Erythroblast (primary cell): ENCODE measurements at regions not wholly inside any gene's neighbourhood (a gene's known extent, or its start where the extent isn't known, plus 50 kb on each side); places are given as distances from the start of the nearest gene placed in this dataset.
A peak's percentile ranks its signal among the peaks of the same experiment; 100 is the strongest.
"Not testable (repeated sequence)": the region's sequence is repeated elsewhere in the genome, so short reads cannot be mapped to it uniquely, and the experiment has no call there.

Experiments used
- DNase-seq, 2 experiments: peaks; one replicate each; lab custom pipeline; 2025; lab: John Stamatoyannopoulos, UW
- GATA1 ChIP-seq: IDR thresholded peaks from 2 replicates; pipeline ENCODE4 v1.6.1; 2011; ENCODE audit warnings: low read depth, mild to moderate bottlenecking, control low read depth, low read length, moderate library complexity
- POLR2A ChIP-seq: IDR thresholded peaks from 2 replicates; pipeline ENCODE4 v1.6.1; 2011; ENCODE audit warnings: mild to moderate bottlenecking, low read length

GRCh38 chr6:5906842-5907241 is 99.9 kb downstream of the NRN1 start:
- DNase-seq, result no peak
- TF ChIP-seq GATA1 (no peak), POLR2A (no peak)

DNA sequence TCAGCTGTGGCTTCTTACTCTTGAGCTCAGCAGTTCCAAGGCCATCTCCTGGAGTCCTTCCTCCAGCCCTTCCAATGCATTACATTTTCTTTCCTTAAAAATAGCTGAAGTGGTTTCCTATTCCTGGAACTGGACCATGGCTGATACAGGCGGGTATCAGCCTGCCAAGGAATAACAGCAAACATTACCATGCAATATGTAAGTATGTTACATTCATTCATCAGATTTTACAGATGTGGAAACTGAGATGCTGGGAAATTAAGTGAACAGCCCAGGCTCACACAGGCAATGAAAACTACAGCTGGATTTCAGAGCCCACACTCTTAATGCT is 100.4 kb downstream of the NRN1 start:
- DNase-seq, result no peak
- TF ChIP-seq GATA1 (no peak), POLR2A (no peak)

DNA sequence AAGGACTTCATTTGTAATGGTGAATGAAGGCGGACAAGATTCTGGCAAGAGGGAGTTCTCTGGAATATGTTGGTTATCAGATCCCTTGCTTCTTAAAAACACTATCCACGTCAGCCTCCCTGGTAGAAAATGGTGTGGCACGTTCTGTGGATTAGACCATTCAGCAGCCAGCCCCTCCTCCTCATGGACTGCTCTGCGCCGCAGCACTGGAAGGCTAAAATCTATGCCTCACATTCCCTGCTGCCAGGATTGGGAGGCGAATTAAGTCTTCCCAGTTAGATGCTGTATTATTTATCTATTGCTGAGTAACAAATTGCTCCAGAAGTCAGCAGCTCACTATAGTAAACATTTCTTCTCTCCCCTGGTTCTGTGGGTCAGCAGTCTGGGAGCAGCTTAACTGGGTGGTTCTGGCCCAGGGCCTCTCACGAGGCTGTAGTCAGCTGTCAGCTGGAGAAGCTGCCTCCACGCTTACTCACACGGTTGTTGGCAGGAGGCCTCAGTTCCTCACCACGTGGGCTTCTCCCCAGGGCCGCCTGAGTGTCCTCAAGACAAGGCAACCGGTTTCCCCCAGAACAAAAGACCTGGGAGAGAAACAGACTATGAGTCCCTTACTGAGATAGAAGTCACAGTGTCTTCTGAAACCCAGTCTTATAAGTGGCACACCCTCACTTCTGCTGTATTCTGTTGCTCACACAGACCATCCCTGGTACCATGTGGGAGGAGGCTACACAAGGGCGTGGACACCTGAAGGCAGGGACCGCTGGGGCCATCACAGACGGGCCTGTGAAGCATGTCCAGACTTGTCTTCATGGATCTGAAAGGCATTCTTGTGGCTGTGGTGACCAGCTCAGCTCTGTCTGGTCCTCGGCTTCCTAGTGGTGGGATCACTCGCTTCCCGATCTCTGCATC is 101.0 kb downstream of the NRN1 start:
- peak in 1 of 2 experiments; percentile 5 for DNase-seq
- TF ChIP-seq GATA1 (no peak), POLR2A (no peak)

- TF ChIP-seq GATA1 (no peak), POLR2A (no peak)
- no peak for DNase-seq
These were observed 102.2 kb downstream of the NRN1 start for GRCh38 chr6:5904532-5904931.

DNA sequence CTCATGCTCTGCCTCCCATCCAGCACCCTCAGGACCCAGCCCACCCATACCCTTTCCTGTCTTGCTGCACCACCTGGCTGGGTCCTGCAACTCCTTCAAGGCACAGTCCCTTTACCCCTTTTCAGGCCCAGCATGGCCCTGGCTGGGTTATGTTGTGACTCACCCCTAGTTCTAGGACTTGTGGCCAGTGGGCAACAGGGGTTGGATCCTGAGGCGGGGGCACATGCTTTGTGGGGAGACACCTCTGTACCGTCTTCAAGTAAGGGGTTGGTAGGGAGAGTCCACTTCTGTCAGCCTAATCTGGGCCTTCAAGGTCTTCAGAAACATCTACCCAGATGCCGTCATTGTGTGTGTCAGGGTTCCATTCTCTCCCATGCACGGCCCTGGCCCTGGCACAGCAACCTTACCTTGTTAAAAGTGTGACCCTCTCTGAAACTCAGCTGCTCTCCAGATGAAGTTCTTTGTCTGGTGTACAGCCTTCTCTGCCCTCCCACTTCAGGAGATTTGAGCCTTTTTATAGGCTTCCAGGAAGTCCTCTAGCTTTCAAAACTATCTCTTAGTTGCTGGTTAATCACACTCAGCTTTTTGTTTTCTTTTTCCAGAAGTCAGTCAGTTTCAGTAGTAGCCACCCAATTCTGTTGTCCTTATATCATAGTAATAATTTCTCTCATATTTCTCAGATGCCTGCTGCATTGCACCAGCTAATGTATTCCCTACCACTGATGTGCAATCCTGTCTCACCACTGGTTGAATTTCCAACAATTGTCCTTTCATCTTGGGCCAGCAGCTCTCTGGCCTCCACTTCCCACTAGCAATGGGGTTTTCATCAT is 107.3 kb downstream of the NRN1 start:
- DNase-seq, result no peak
- TF ChIP-seq GATA1, result no peak
- TF ChIP-seq POLR2A, result no peak

- DNase-seq, result no peak
- TF ChIP-seq POLR2A, result no peak
- no peak for TF ChIP-seq GATA1
These were observed 108.2 kb downstream of the NRN1 start for GRCh38 chr6:5898563-5898962.

GRCh38 chr6:5898102-5898501 is 108.6 kb downstream of the NRN1 start:
- no peak for DNase-seq
- TF ChIP-seq POLR2A, result no peak
- TF ChIP-seq GATA1, result no peak

- no peak for TF ChIP-seq GATA1
- no peak for TF ChIP-seq POLR2A
- DNase-seq, result no peak
These were observed 110.1 kb downstream of the NRN1 start for GRCh38 chr6:5896476-5897200.

DNA sequence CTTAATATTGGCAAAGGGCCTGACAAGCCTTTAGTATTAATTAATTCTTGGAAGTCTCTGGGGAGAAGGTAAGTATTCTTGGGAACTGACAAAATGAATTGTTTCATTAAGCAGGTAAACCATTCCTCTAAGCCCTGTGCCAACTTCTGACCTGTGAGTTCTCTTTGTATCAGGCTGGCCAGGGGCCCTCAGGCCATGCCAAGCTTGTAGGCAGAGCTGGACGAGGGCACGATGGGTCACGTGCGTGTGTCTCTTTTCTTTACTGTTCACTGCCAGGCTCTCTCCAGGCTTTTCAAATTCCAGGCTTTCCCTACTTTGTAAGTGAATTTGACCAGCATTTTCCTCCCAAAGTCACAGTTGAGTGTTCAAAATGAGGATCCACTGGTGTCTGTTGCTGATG is 112.4 kb downstream of the NRN1 start:
- no peak for TF ChIP-seq GATA1
- no peak for TF ChIP-seq POLR2A
- DNase-seq, result no peak

DNA sequence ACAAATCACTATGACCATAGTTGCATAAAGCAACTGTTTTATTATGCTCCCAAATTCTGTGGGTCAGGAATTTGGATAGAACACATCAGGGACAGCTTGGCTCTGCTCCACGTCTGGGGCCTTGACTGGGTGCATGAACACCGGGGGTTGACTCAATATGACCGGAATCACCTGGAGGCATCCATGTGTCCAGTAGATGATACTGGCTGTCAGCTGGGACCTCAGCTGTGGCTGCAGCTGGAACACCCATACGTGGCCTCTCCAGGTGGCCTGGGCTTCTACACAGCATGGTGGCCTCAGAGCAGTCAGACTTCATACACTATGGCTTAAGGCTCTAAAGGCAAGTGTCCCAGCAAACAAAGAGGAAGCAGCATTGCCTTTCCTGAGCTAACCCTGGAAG is 113.4 kb downstream of the NRN1 start:
- no peak for TF ChIP-seq POLR2A
- no peak for TF ChIP-seq GATA1
- no peak for DNase-seq

- DNase-seq, result no peak
- TF ChIP-seq POLR2A (no peak), GATA1 (no peak)
These were observed 114.1 kb downstream of the NRN1 start for GRCh38 chr6:5892669-5893068.

- no peak for TF ChIP-seq POLR2A
- TF ChIP-seq GATA1, result no peak
- no peak for DNase-seq
These were observed 127.9 kb downstream of the NRN1 start for GRCh38 chr6:5878792-5879191.

GRCh38 chr6:5876076-5876475 is 130.6 kb downstream of the NRN1 start:
- TF ChIP-seq POLR2A (no peak), GATA1 (no peak)
- no peak for DNase-seq

- DNase-seq, result not testable (repeated sequence)
These were observed 132.7 kb downstream of the NRN1 start for GRCh38 chr6:5873976-5874375.
